Activated T-cell treated with anti-CD3 and anti-CD28 coated beads for 48 hours (primary cell): ENCODE measurements at regions not wholly inside any gene's neighbourhood (a gene's known extent, or its start where the extent isn't known, plus 50 kb on each side); places are given as distances from the start of the nearest gene placed in this dataset.

Experiments used
- DNase-seq: peaks from one replicate; pipeline ENCODE4 v3.0.0-alpha.2; 2020; ENCODE audit warnings: low read depth

- DNase-seq = no peak
These were observed 97.7 kb downstream of the SOCS6 start for GRCh38 chr18:70386582-70386981.

GRCh38 chr18:70385474-70385873 lies 96.6 kb downstream of the SOCS6 start:
- DNase-seq = no peak

- DNase-seq = no peak
These were observed 95.4 kb downstream of the SOCS6 start for GRCh38 chr18:70384181-70384790.

- no peak for DNase-seq
These were observed 94.3 kb downstream of the SOCS6 start for GRCh38 chr18:70382992-70383717.

GRCh38 chr18:70382017-70382416 lies 93.2 kb downstream of the SOCS6 start:
- no peak for DNase-seq

GRCh38 chr18:70380915-70381896 lies 92.4 kb downstream of the SOCS6 start:
- no peak for DNase-seq
